Mesenchymal stem cell (in vitro differentiated cells and primary cell): ENCODE measurements at regions not wholly inside any gene's neighbourhood (a gene's known extent, or its start where the extent isn't known, plus 50 kb on each side); places are given as distances from the start of the nearest gene placed in this dataset.
A peak's percentile ranks its signal among the peaks of the same experiment; 100 is the strongest.

Experiments
- DNase-seq: peaks from one replicate; pipeline ENCODE4 v3.0.0-alpha.2; 2013
- H2AFZ ChIP-seq: one replicate; pipeline ENCODE4 v1.6.1; 2013; ENCODE audit warnings: low read depth, mild to moderate bottlenecking, control low read depth, inconsistent platforms, low read length, moderate library complexity
- H2AK5ac ChIP-seq: 2 replicates; pipeline ENCODE4 v1.6.1; 2013; ENCODE audit warnings: low read length, moderate library complexity, mild to moderate bottlenecking, inconsistent platforms; ENCODE audit not compliant: severe bottlenecking
- H2BK120ac ChIP-seq: one replicate; pipeline ENCODE4 v1.6.1; 2013; ENCODE audit warnings: low read depth, mild to moderate bottlenecking, inconsistent platforms, low read length, moderate library complexity
- H2BK12ac ChIP-seq, 2 experiments: one replicate each; pipeline ENCODE4 v1.6.1; 2013; ENCODE audit warnings: inconsistent platforms in 2 of 2, low read length in 2 of 2, mild to moderate bottlenecking in 2 of 2, moderate library complexity in 2 of 2, control low read depth in 1 of 2
- H2BK15ac ChIP-seq: one replicate; pipeline ENCODE4 v1.6.1; 2013; ENCODE audit warnings: mild to moderate bottlenecking, low read depth, inconsistent platforms; ENCODE audit not compliant: poor library complexity, severe bottlenecking
- H2BK5ac ChIP-seq: 2 replicates; pipeline ENCODE4 v1.6.1; 2013; ENCODE audit warnings: low read depth, mild to moderate bottlenecking, low read length, control low read depth, inconsistent platforms; ENCODE audit not compliant: poor library complexity, severe bottlenecking
- H3K14ac ChIP-seq, 2 experiments: one replicate each; pipeline ENCODE4 v1.6.1; 2013; ENCODE audit warnings: inconsistent platforms in 2 of 2, low read length in 2 of 2, control low read depth in 1 of 2, mild to moderate bottlenecking in 1 of 2, moderate library complexity in 1 of 2
- H3K18ac ChIP-seq, 2 experiments: one replicate each; pipeline ENCODE4 v1.6.1; 2013; ENCODE audit warnings: inconsistent platforms in 2 of 2, low read length in 2 of 2, control low read depth in 1 of 2, low read depth in 1 of 2, mild to moderate bottlenecking in 1 of 2
- H3K23ac ChIP-seq, 2 experiments: one replicate each; pipeline ENCODE4 v1.6.1; 2013; ENCODE audit warnings: inconsistent platforms in 2 of 2, low read length in 2 of 2, mild to moderate bottlenecking in 2 of 2, moderate library complexity in 2 of 2, control low read depth in 1 of 2
- H3K27ac ChIP-seq: 2 replicates; pipeline ENCODE4 v1.5.1; 2013; ENCODE audit warnings: mild to moderate bottlenecking, moderate library complexity, low read length, control low read depth, inconsistent platforms; ENCODE audit not compliant: poor library complexity, severe bottlenecking
- H3K27me3 ChIP-seq, 2 experiments: 2 replicates each; pipeline versions ENCODE4 v1.6.1 to v1.7.0; 2013; ENCODE audit warnings: low read length in 2 of 2, mild to moderate bottlenecking in 2 of 2, moderate library complexity in 2 of 2, control low read depth in 1 of 2, inconsistent platforms in 1 of 2; ENCODE audit not compliant: control insufficient read depth in 1 of 2, insufficient read depth in 1 of 2
- H3K36me3 ChIP-seq, 2 experiments: 2 replicates each; pipeline versions ENCODE4 v1.6.1 to v1.7.0; 2013; ENCODE audit warnings: low read length in 2 of 2, control low read depth in 1 of 2, inconsistent platforms in 1 of 2, low read depth in 1 of 2, mild to moderate bottlenecking in 1 of 2; ENCODE audit not compliant: insufficient read depth in 2 of 2, control insufficient read depth in 1 of 2
- H3K4ac ChIP-seq, 2 experiments: one replicate each; pipeline ENCODE4 v1.6.1; 2013; ENCODE audit warnings: inconsistent platforms in 2 of 2, low read length in 2 of 2, mild to moderate bottlenecking in 2 of 2, moderate library complexity in 2 of 2, control low read depth in 1 of 2, low read depth in 1 of 2
- H3K4me1 ChIP-seq: 2 replicates; pipeline ENCODE4 v1.6.1; 2013; ENCODE audit warnings: low read depth, low read length, control low read depth; ENCODE audit not compliant: control insufficient read depth, insufficient read depth
- H3K4me2 ChIP-seq: 2 replicates; pipeline ENCODE4 v1.6.1; 2013; ENCODE audit warnings: low read length, mild to moderate bottlenecking, inconsistent platforms; ENCODE audit not compliant: poor library complexity, severe bottlenecking
- H3K4me3 ChIP-seq, 2 experiments: 2 replicates each; pipeline versions ENCODE4 v1.5.1 to v1.7.0; 2013; ENCODE audit warnings: low read length in 2 of 2, mild to moderate bottlenecking in 2 of 2, control low read depth in 1 of 2, low read depth in 1 of 2; ENCODE audit not compliant: insufficient read depth in 1 of 2
- H3K79me1 ChIP-seq: replicated peaks from 2 replicates; pipeline ENCODE4 v1.6.1; 2013; ENCODE audit warnings: mild to moderate bottlenecking, control low read depth, low read length, inconsistent platforms; ENCODE audit not compliant: poor library complexity, severe bottlenecking
- H3K9ac ChIP-seq: 2 replicates; pipeline ENCODE4 v1.7.0; 2013; ENCODE audit warnings: mild to moderate bottlenecking, low read length, moderate library complexity
- H3K9me3 ChIP-seq: 2 replicates; pipeline ENCODE4 v1.7.0; 2013; ENCODE audit warnings: mild to moderate bottlenecking, low read length; ENCODE audit not compliant: control insufficient read depth
- H4K8ac ChIP-seq: one replicate; pipeline ENCODE4 v1.6.1; 2013; ENCODE audit warnings: inconsistent platforms, mild to moderate bottlenecking, low read length, moderate library complexity
- H4K91ac ChIP-seq: one replicate; pipeline ENCODE4 v1.6.1; 2013; ENCODE audit warnings: mild to moderate bottlenecking, low read length, inconsistent platforms
- WGBS: methylation state at CpG from one replicate; pipeline ENCODE4 v1.1.7; 2013; ENCODE audit warnings: mixed read lengths; 5-methylcytosine and 5-hydroxymethylcytosine counted together

DNA sequence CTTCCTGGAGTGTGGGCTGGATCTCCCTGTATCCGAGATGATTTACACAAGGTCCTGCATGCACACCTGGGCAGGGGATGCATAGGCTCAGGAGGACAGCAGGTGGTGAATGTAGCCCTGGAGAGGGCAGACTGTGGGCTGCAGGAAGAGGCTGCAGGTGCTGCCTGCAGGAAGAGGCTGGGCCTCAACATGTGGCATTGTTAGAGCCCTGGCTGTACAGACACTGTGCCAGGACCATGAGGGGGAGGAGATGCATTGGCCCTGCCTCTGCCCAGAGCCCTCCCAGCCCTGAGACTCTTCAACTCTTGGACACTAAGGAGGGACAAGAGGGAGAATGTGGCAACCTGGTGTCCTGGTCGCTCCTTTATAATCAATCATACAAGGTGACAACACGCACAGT, 392.8 kb downstream of the TNS1 start:
- no peak overlapping the region for H3K9ac ChIP-seq
- no peak overlapping the region for H3K4me2 ChIP-seq
- no peak overlapping the region for H3K27ac ChIP-seq
- H3K18ac ChIP-seq, result no peak overlapping the region
- peaks cover 39 to 44% of the 10 kb centered on the region in 2 experiments for H3K27me3 ChIP-seq
- no peak overlapping the region for H3K23ac ChIP-seq
- H4K8ac ChIP-seq, result no peak overlapping the region
- H3K4ac ChIP-seq, result no peak overlapping the region
- no peak overlapping the region for H2AK5ac ChIP-seq
- 81% methylated on average over 3 of the region's 3 CpGs for WGBS
- H2BK120ac ChIP-seq, result no peak overlapping the region
- H3K36me3 ChIP-seq, result no peaks in the 10 kb centered on the region
- no peak overlapping the region for H2BK12ac ChIP-seq
- no peak overlapping the region for H2BK15ac ChIP-seq
- no peak overlapping the region for H2BK5ac ChIP-seq
- peaks cover 8% of the 10 kb centered on the region for H3K4me1 ChIP-seq
- no peak overlapping the region for H4K91ac ChIP-seq
- peak overlapping the region in 1 of 2 experiments; percentile 69 for H3K14ac ChIP-seq
- no peaks in the 10 kb centered on the region for H3K9me3 ChIP-seq
- DNase-seq, result no peak
- H3K79me1 ChIP-seq, result no peaks in the 10 kb centered on the region
- H3K4me3 ChIP-seq, result no peak overlapping the region
- no peak overlapping the region for H2AFZ ChIP-seq

GRCh38 chr2:217606296-217606695, 396.5 kb downstream of the TNS1 start:
- peaks cover 61 to 74% of the 10 kb centered on the region in 2 experiments for H3K27me3 ChIP-seq

GRCh38 chr2:217604527-217605194, 398.1 kb downstream of the TNS1 start:
- no peak overlapping the region for H4K91ac ChIP-seq
- no peak overlapping the region for H3K14ac ChIP-seq
- H3K79me1 ChIP-seq, result no peaks in the 10 kb centered on the region
- no peak overlapping the region for H3K18ac ChIP-seq
- H3K4ac ChIP-seq, result no peak overlapping the region
- H3K27me3 ChIP-seq, result peaks cover 73 to 85% of the 10 kb centered on the region in 2 experiments
- no peak overlapping the region for H3K4me3 ChIP-seq
- no peak overlapping the region for H3K9ac ChIP-seq
- no peak overlapping the region for H3K4me2 ChIP-seq
- no peak overlapping the region for H2AFZ ChIP-seq
- H2BK12ac ChIP-seq, result no peak overlapping the region
- no peak overlapping the region for H4K8ac ChIP-seq
- H2AK5ac ChIP-seq, result no peak overlapping the region
- DNase-seq, result no peak
- H2BK120ac ChIP-seq, result no peak overlapping the region
- H2BK15ac ChIP-seq, result no peak overlapping the region
- H3K4me1 ChIP-seq, result no peaks in the 10 kb centered on the region
- no peaks in the 10 kb centered on the region for H3K36me3 ChIP-seq
- H3K9me3 ChIP-seq, result peaks cover 2% of the 10 kb centered on the region
- WGBS, result 21% methylated on average over 8 of the region's 9 CpGs
- no peak overlapping the region for H2BK5ac ChIP-seq
- H3K27ac ChIP-seq, result no peak overlapping the region
- no peak overlapping the region for H3K23ac ChIP-seq

More at GRCh38 chr2:217606296-217606695, 396.5 kb downstream of the TNS1 start:
- Histone ChIP-seq H3K4ac (no peak overlapping the region), H2BK12ac (no peak overlapping the region), H3K4me2 (no peak overlapping the region), H3K9me3 (no peaks in the 10 kb centered on the region), H3K14ac (no peak overlapping the region), H3K23ac (no peak overlapping the region), H4K8ac (no peak overlapping the region), H2BK5ac (no peak overlapping the region), H4K91ac (no peak overlapping the region), H2BK120ac (no peak overlapping the region), H2BK15ac (no peak overlapping the region), H3K27ac (no peak overlapping the region), H3K4me1 (peaks cover 8% of the 10 kb centered on the region), H3K18ac (no peak overlapping the region), H3K4me3 (no peak overlapping the region), H3K79me1 (no peaks in the 10 kb centered on the region), H3K9ac (no peak overlapping the region), H2AK5ac (no peak overlapping the region), H3K36me3 (no peaks in the 10 kb centered on the region), H2AFZ (no peak overlapping the region)
- 75% methylated on average over 1 of the region's 1 CpG for WGBS
- no peak for DNase-seq

DNA sequence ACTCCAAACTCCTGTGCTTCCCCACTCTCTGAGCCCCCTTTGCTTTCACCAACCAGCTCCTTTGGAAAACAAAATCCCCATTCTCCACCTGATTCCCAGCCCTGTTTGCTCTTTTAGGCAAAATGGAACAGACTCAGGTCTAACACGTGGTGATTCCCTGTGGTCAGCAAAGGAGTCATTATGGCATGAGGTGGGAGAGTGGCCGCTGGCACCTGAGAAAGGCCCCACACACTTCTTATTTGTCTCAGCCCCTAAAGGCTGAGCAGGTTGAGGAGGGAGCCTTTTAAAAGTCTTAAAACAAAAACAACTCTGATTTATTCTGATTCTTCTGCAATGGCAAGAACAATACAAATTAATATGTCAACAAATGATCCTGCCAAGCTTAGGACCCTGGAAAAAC, 401.2 kb downstream of the TNS1 start:
- no peaks in the 10 kb centered on the region for H3K4me1 ChIP-seq

More for the DNA sequence above, 401.2 kb downstream of the TNS1 start:
- Histone ChIP-seq H3K79me1 (no peaks in the 10 kb centered on the region), H3K4me2 (no peak overlapping the region), H2AFZ (no peak overlapping the region), H2BK12ac (no peak overlapping the region), H2AK5ac (no peak overlapping the region), H3K27ac (no peak overlapping the region), H2BK5ac (no peak overlapping the region), H3K27me3 (peaks cover 74 to 91% of the 10 kb centered on the region in 2 experiments), H2BK15ac (no peak overlapping the region), H3K9ac (no peak overlapping the region), H3K9me3 (peaks cover 2% of the 10 kb centered on the region), H3K14ac (no peak overlapping the region), H3K4me3 (no peak overlapping the region), H3K23ac (no peak overlapping the region), H3K18ac (no peak overlapping the region), H2BK120ac (no peak overlapping the region), H4K91ac (no peak overlapping the region), H4K8ac (no peak overlapping the region), H3K36me3 (no peaks in the 10 kb centered on the region), H3K4ac (no peak overlapping the region)
- no peak for DNase-seq
- WGBS, result 57% methylated on average over 2 of the region's 2 CpGs
